Uterus (tissue), 3 donors: ENCODE measurements at regions not wholly inside any gene's neighbourhood (a gene's known extent, or its start where the extent isn't known, plus 50 kb on each side); places are given as distances from the start of the nearest gene placed in this dataset.

Source experiments
- DNase-seq, 2 donors: peaks; one replicate each; pipeline ENCODE4 v3.0.0-alpha.2; 2019 to 2020
- H3K27ac ChIP-seq, 2 donors: fragments of 200-600 bp; sonication (generic); 1 replicate in 1 of 2; 2 replicates in 1 of 2; pipeline ENCODE4 v1.5.1; 2016 to 2018
- H3K27me3 ChIP-seq, 2 donors: fragments of 200-600 bp; sonication (generic); one replicate each; pipeline ENCODE4 v1.5.1; 2018 to 2019; ENCODE audit warnings: control low read depth in 1 of 2
- H3K36me3 ChIP-seq, 2 donors: fragments of 200-600 bp; sonication (generic); one replicate each; pipeline ENCODE4 v1.5.1; 2019; ENCODE audit warnings: control low read depth in 1 of 2
- H3K4me1 ChIP-seq, 2 donors: fragments of 200-600 bp; sonication (generic); one replicate each; pipeline ENCODE4 v1.5.1; 2018 to 2019; ENCODE audit warnings: control low read depth in 1 of 2
- H3K4me3 ChIP-seq, 2 donors: fragments of 200-600 bp; sonication (generic); 1 replicate in 1 of 2; 2 replicates in 1 of 2; pipeline ENCODE4 v1.5.1; 2018 to 2019; ENCODE audit warnings: mild to moderate bottlenecking in 1 of 2
- H3K9me3 ChIP-seq, 2 donors: fragments of 200-600 bp; sonication (generic); one replicate each; pipeline ENCODE4 v1.5.1; 2019; ENCODE audit warnings: control low read depth in 1 of 2
- CTCF ChIP-seq, 4 experiments: fragments of 200-600 bp in 2 of 4; fragments of 450-650 bp in 2 of 4; sonication (generic) in 2 of 4; IDR thresholded peaks; one replicate each; pipeline ENCODE4 v1.5.1; 2016 to 2019; ENCODE audit warnings: antibody characterized with exemption in 4 of 4, mild to moderate bottlenecking in 2 of 4, moderate library complexity in 1 of 4
- POLR2A ChIP-seq, 2 donors: fragments of 450-650 bp; IDR thresholded peaks; one replicate each; pipeline ENCODE4 v1.6.1; 2016; ENCODE audit warnings: antibody characterized with exemption in 2 of 2, mild to moderate bottlenecking in 1 of 2, moderate library complexity in 1 of 2
- intact Hi-C: fragments of 100-400 bp; cut with DNase I; formaldehyde crosslinking; loops from one replicate; pipeline ENCODE4 v1.15.1; 2023; ENCODE audit warnings: low total_unique reads
- donor health status: DM: yes; HTN: yes; CAD: no.

DNA sequence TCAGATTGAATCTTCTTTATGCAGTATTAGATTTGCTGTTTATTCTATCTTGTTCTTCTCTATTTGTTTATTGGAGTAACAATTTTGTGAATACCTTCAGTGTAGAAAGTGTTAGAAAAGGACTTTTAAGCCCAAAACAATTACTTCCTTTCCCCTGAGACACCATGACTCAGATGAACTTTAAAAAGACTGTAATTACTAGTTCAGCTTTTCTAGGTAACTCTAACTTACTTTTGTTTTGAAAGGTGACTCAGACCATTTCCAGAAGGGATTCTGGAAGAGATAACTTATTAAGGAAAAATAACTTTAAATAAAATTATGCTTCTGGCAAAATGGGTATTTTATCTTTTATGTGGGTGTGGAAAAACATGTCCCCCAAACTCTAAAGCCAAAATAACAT is 561.5 kb upstream of the PCDH10 start:
- no peaks in the 10 kb centered on the region for H3K36me3 ChIP-seq
- H3K4me3 ChIP-seq, result no peak overlapping the region
- DNase-seq, result no peak
- H3K27me3 ChIP-seq, result no peaks in the 10 kb centered on the region
- no peaks in the 10 kb centered on the region for H3K9me3 ChIP-seq
- no peak for TF ChIP-seq CTCF (IDR thresholded peaks at IDR 0.05)
- no peak for TF ChIP-seq POLR2A (IDR thresholded peaks at IDR 0.05)
- intact Hi-C loops, result no loop called here
- H3K4me1 ChIP-seq, result no peaks in the 10 kb centered on the region
- no peak overlapping the region for H3K27ac ChIP-seq

DNA sequence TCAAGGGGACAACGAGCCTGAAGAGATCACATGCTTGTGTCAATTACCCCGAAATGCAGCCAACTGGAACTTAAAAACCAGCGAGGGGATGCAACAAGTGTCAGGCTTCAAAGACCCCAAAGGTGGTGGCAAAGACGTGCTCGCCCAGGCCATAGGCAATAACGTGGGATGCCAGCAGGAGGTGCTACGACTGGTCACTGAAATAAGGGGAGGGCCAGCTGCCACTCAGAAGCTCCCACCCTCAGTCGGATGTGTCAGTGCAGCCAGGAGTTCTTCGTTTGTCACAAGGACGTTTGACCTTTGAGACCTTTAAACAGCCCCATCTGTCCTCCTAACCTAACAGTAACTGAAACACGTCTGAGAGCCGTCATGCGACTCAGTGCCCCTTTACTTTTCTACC is 556.8 kb upstream of the PCDH10 start:
- Histone ChIP-seq H3K27ac (no peak overlapping the region), H3K4me3 (no peak overlapping the region), H3K27me3 (no peaks in the 10 kb centered on the region), H3K36me3 (no peaks in the 10 kb centered on the region), H3K9me3 (no peaks in the 10 kb centered on the region), H3K4me1 (no peaks in the 10 kb centered on the region)
- DNase-seq, result no peak
- intact Hi-C loops, result no loop called here
- TF ChIP-seq POLR2A (IDR thresholded peaks at IDR 0.05), result no peak
- no peak for TF ChIP-seq CTCF (IDR thresholded peaks at IDR 0.05)

DNA sequence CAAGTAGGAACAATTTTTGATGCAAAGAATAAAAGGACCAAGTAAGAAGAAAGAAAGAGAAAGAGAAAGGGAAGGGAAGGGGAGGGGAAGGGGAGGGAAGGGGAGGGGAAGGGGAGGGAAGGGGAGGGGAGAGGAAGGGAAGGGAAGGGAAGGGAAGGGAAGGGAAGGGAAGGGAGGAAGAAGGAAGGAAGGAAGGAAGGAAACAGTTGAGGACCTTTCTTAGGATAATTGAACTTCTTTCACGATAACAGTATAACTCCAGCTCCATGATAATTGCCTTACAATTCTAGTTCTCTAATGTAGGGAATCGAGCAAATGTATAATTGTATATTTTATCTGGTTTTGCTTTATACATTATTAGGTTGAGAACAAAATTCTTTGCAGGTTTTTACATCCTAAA is 556.2 kb upstream of the PCDH10 start:
- Histone ChIP-seq H3K4me1 (no peaks in the 10 kb centered on the region), H3K9me3 (no peaks in the 10 kb centered on the region), H3K4me3 (no peak overlapping the region), H3K27me3 (no peaks in the 10 kb centered on the region), H3K36me3 (no peaks in the 10 kb centered on the region), H3K27ac (no peak overlapping the region)
- DNase-seq, result no peak
- TF ChIP-seq POLR2A (IDR thresholded peaks at IDR 0.05), result no peak
- TF ChIP-seq CTCF (IDR thresholded peaks at IDR 0.05), result no peak
- intact Hi-C loops, result no loop called here

GRCh38 chr4:132593717-132594400 is 555.2 kb upstream of the PCDH10 start:
- H3K36me3 ChIP-seq, result no peaks in the 10 kb centered on the region
- no peak for DNase-seq
- H3K27ac ChIP-seq, result no peak overlapping the region
- TF ChIP-seq CTCF (IDR thresholded peaks at IDR 0.05) (no peak), POLR2A (IDR thresholded peaks at IDR 0.05) (no peak)
- intact Hi-C loops, result no loop called here
- no peak overlapping the region for H3K4me3 ChIP-seq
- H3K4me1 ChIP-seq, result no peaks in the 10 kb centered on the region
- no peaks in the 10 kb centered on the region for H3K9me3 ChIP-seq
- no peaks in the 10 kb centered on the region for H3K27me3 ChIP-seq

DNA sequence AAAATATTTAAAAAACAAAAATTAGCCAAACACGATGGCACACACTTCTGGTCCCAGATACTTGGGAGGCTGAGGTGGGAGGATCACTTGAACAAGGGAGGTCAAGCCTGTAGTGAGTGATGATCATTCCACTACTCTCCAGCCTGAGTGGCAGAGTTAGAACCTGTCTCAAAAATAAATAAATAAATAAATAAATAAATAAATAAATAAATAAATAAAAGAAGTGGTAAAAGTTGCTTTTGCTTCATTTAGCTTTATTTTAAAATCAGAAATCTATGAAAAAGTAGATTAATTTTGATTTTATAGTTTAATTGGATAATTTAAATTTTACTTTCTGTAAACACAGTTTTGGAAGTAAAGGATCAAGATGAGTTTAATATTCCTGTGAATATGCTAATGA is 552.9 kb upstream of the PCDH10 start:
- DNase-seq, result no peak
- Histone ChIP-seq H3K4me3 (no peak overlapping the region), H3K27ac (no peak overlapping the region), H3K9me3 (no peaks in the 10 kb centered on the region), H3K27me3 (no peaks in the 10 kb centered on the region), H3K36me3 (no peaks in the 10 kb centered on the region), H3K4me1 (no peaks in the 10 kb centered on the region)
- TF ChIP-seq POLR2A (IDR thresholded peaks at IDR 0.05), result no peak
- TF ChIP-seq CTCF (IDR thresholded peaks at IDR 0.05), result no peak
- intact Hi-C loops, result no loop called here
